CD14-positive monocyte (primary cell): ENCODE measurements at regions not wholly inside any gene's neighbourhood (a gene's known extent, or its start where the extent isn't known, plus 50 kb on each side); places are given as distances from the start of the nearest gene placed in this dataset.

ENCODE experiments used
- DNase-seq, 3 donors: peaks; one replicate each; pipeline ENCODE4 v3.0.0-alpha.2; 2011 to 2022
- H2AFZ ChIP-seq: 2 replicates; pipeline ENCODE4 v1.6.0; 2012; ENCODE audit warnings: mild to moderate bottlenecking, low read depth, low read length, inconsistent platforms; ENCODE audit not compliant: insufficient read depth, poor library complexity, severe bottlenecking
- H3K27ac ChIP-seq, 2 donors: 1 replicate in 1 of 2; 2 replicates in 1 of 2; pipeline ENCODE4 v1.5.1; 2012 to 2013; ENCODE audit warnings: low read length in 2 of 2, control low read depth in 1 of 2, inconsistent platforms in 1 of 2, low read depth in 1 of 2, mild to moderate bottlenecking in 1 of 2
- H3K27me3 ChIP-seq, 2 donors: one replicate each; pipeline versions ENCODE4 v1.6.0 to v1.6.1; 2011 to 2013; ENCODE audit warnings: low read length in 2 of 2; ENCODE audit not compliant: control insufficient read depth in 2 of 2, insufficient read depth in 2 of 2
- H3K36me3 ChIP-seq, 2 donors: replicated peaks in 1 of 2; 1 replicate in 1 of 2; 2 replicates in 1 of 2; pipeline versions ENCODE4 v1.5.1 to v1.6.1; 2012 to 2013; ENCODE audit warnings: low read length in 2 of 2, control low read depth in 1 of 2, inconsistent platforms in 1 of 2, mild to moderate bottlenecking in 1 of 2; ENCODE audit not compliant: insufficient read depth in 2 of 2, control insufficient read depth in 1 of 2
- H3K4me1 ChIP-seq, 2 donors: 1 replicate in 1 of 2; 2 replicates in 1 of 2; pipeline versions ENCODE4 v1.5.1 to v1.6.1; 2012 to 2013; ENCODE audit warnings: low read length in 2 of 2, control low read depth in 1 of 2, inconsistent platforms in 1 of 2, mild to moderate bottlenecking in 1 of 2, moderate library complexity in 1 of 2; ENCODE audit not compliant: insufficient read depth in 2 of 2, control insufficient read depth in 1 of 2
- H3K4me2 ChIP-seq: replicated peaks from 2 replicates; pipeline ENCODE3; 2012; ENCODE audit warnings: low read length, moderate library complexity, mild to moderate bottlenecking; ENCODE audit not compliant: poor library complexity, severe bottlenecking; ENCODE audit errors: extremely low read depth
- H3K4me3 ChIP-seq, 3 experiments: fragments of 200-600 bp in 1 of 3; sonication (generic) in 1 of 3; replicated peaks in 1 of 3; 1 replicate in 2 of 3; 2 replicates in 1 of 3; pipeline ENCODE4 v1.5.1; 2011 to 2013; ENCODE audit warnings: low read length in 3 of 3, mild to moderate bottlenecking in 3 of 3, control low read depth in 2 of 3, low read depth in 2 of 3, inconsistent platforms in 1 of 3, moderate library complexity in 1 of 3
- H3K79me2 ChIP-seq: 2 replicates; pipeline ENCODE4 v1.6.0; 2012; ENCODE audit warnings: mild to moderate bottlenecking, control low read depth, inconsistent platforms, low read length, moderate library complexity; ENCODE audit not compliant: insufficient read depth
- H3K9ac ChIP-seq: 2 replicates; pipeline ENCODE4 v1.6.0; 2017; ENCODE audit warnings: low read length, mild to moderate bottlenecking; ENCODE audit not compliant: insufficient read depth, poor library complexity, severe bottlenecking
- H3K9me3 ChIP-seq, 2 donors: replicated peaks in 1 of 2; 1 replicate in 1 of 2; 2 replicates in 1 of 2; pipeline versions ENCODE4 v1.5.1 to v1.6.1; 2012 to 2013; ENCODE audit warnings: low read length in 2 of 2, control low read depth in 1 of 2; ENCODE audit not compliant: control insufficient read depth in 1 of 2, insufficient read depth in 1 of 2
- H4K20me1 ChIP-seq: 2 replicates; pipeline ENCODE4 v1.6.0; 2012; ENCODE audit warnings: mild to moderate bottlenecking, low read length, control low read depth, moderate library complexity; ENCODE audit not compliant: insufficient read depth
- H3K27ac Mint-ChIP-seq, 7 donors: one replicate each; pipeline ENCODE4 v1.8.0; 2020; ENCODE audit warnings: mild to moderate bottlenecking in 7 of 7, mixed read lengths in 7 of 7, moderate library complexity in 6 of 7, inconsistent platforms in 2 of 7
- H3K27me3 Mint-ChIP-seq, 3 donors: one replicate each; pipeline ENCODE4 v1.8.0; 2021 to 2022; ENCODE audit warnings: low read depth in 3 of 3, mild to moderate bottlenecking in 3 of 3, mixed read lengths in 3 of 3, moderate library complexity in 3 of 3, inconsistent platforms in 1 of 3
- H3K36me3 Mint-ChIP-seq, 2 donors: one replicate each; pipeline ENCODE4 v1.8.0; 2020; ENCODE audit warnings: mixed read lengths in 2 of 2, inconsistent platforms in 1 of 2, mild to moderate bottlenecking in 1 of 2
- H3K4me1 Mint-ChIP-seq: one replicate; pipeline ENCODE4 v1.8.0; 2020; ENCODE audit warnings: mild to moderate bottlenecking, mixed read lengths
- H3K4me3 Mint-ChIP-seq, 2 donors: one replicate each; pipeline ENCODE4 v1.8.0; 2020; ENCODE audit warnings: mild to moderate bottlenecking in 2 of 2, mixed read lengths in 2 of 2, moderate library complexity in 1 of 2
- H3K9me3 Mint-ChIP-seq, 7 donors: one replicate each; pipeline ENCODE4 v1.8.0; 2020 to 2022; ENCODE audit warnings: mixed read lengths in 7 of 7, mild to moderate bottlenecking in 6 of 7, moderate library complexity in 6 of 7, inconsistent platforms in 2 of 7
- CTCF ChIP-seq: fragments of 200-600 bp; IDR thresholded peaks from one replicate; pipeline ENCODE4 v1.8.0; 2022; ENCODE audit warnings: antibody characterized with exemption, mild to moderate bottlenecking
- WGBS: methylation state at CpG from one replicate; pipeline ENCODE4 v1.1.5; 2013; ENCODE audit warnings: missing lambda C conversion rate; ENCODE audit not compliant: insufficient coverage; 5-methylcytosine and 5-hydroxymethylcytosine counted together
- intact Hi-C, 2 donors: fragments of 100-400 bp; cut with micrococcal nuclease; formaldehyde crosslinking; loops; one replicate each; pipeline versions ENCODE4 v1.15.0 to v1.15.1; 2023

DNA sequence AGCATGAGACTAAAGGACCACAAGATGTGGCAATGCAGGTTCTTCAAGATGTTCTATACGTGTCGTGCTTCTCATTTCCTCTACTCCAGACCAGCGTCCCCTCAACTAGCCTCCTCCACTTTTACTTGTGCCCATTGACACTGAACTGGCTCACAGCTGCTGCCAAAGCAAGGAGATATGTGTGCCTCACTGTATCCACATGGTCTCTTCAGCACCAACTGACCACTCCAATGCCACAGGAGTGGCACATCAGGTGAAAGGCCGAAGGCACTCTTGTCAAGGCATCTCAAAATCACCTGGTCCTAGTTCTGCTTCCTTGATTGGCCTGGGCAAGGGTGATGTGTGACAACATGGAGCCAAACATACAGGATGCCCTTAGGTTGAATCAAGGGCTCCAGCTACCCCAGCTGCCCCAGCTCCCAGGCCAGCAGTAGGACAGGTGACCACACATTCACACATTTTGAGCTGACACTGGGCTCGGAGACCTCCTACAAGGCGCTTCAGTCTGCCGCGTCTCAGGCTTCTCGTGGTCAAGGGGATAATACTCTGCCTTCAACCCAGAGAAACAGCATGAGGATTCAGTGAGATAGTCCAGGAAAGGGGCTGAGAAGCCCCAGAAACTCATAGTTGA lies 205.2 kb upstream of the CDH4 start:
- H3K4me3 Mint-ChIP-seq, result no peak overlapping the region
- TF ChIP-seq CTCF, result no peak

GRCh38 chr20:61047515-61047914 lies 204.5 kb upstream of the CDH4 start:
- no peaks in the 10 kb centered on the region for H3K36me3 ChIP-seq
- H3K4me1 ChIP-seq, result no peaks in the 10 kb centered on the region
- H4K20me1 ChIP-seq, result no peaks in the 10 kb centered on the region
- no peak overlapping the region for H2AFZ ChIP-seq
- no peak overlapping the region for H3K27ac ChIP-seq
- no peak for DNase-seq
- no peak for TF ChIP-seq CTCF
- WGBS, result 96% methylated on average over 2 of the region's 4 CpGs
- no peak overlapping the region for H3K4me3 Mint-ChIP-seq
- intact Hi-C loops, result no loop called here
- peaks cover 0 to 11% (median 6%) of the 10 kb centered on the region in 7 donors for H3K9me3 Mint-ChIP-seq
- H3K4me3 ChIP-seq, result no peak overlapping the region
- H3K9ac ChIP-seq, result no peak overlapping the region
- no peaks in the 10 kb centered on the region for H3K79me2 ChIP-seq
- H3K36me3 Mint-ChIP-seq, result no peaks in the 10 kb centered on the region
- H3K4me2 ChIP-seq, result no peak overlapping the region
- no peaks in the 10 kb centered on the region for H3K27me3 ChIP-seq
- no peak overlapping the region for H3K27ac Mint-ChIP-seq
- H3K27me3 Mint-ChIP-seq, result peaks cover 0 to 2% (median 0%) of the 10 kb centered on the region in 3 donors
- peaks cover 0 to 22% of the 10 kb centered on the region in 2 donors for H3K9me3 ChIP-seq
- no peaks in the 10 kb centered on the region for H3K4me1 Mint-ChIP-seq

More for the DNA sequence above, 205.2 kb upstream of the CDH4 start:
- H3K27ac Mint-ChIP-seq, result no peak overlapping the region
- H3K4me1 Mint-ChIP-seq, result no peaks in the 10 kb centered on the region
- Histone ChIP-seq H2AFZ (no peak overlapping the region), H3K4me2 (no peak overlapping the region), H3K9me3 (peaks cover 0 to 22% of the 10 kb centered on the region in 2 donors), H3K4me3 (no peak overlapping the region), H3K36me3 (no peaks in the 10 kb centered on the region), H3K9ac (no peak overlapping the region), H3K79me2 (no peaks in the 10 kb centered on the region), H3K4me1 (no peaks in the 10 kb centered on the region), H3K27ac (no peak overlapping the region), H3K27me3 (no peaks in the 10 kb centered on the region), H4K20me1 (no peaks in the 10 kb centered on the region)
- peaks cover 0 to 17% (median 6%) of the 10 kb centered on the region in 7 donors for H3K9me3 Mint-ChIP-seq
- no peak for DNase-seq
- H3K27me3 Mint-ChIP-seq, result peaks cover 0 to 2% (median 0%) of the 10 kb centered on the region in 3 donors
- intact Hi-C loops, result no loop called here
- 79% methylated on average over 6 of the region's 9 CpGs for WGBS
- no peaks in the 10 kb centered on the region for H3K36me3 Mint-ChIP-seq
